Fibroblast of skin of scalp (primary cell): ENCODE measurements at regions not wholly inside any gene's neighbourhood (a gene's known extent, or its start where the extent isn't known, plus 50 kb on each side); places are given as distances from the start of the nearest gene placed in this dataset.

Experiments
- DNase-seq: peaks from one replicate; pipeline ENCODE4 v3.0.0-alpha.2; 2013

DNA sequence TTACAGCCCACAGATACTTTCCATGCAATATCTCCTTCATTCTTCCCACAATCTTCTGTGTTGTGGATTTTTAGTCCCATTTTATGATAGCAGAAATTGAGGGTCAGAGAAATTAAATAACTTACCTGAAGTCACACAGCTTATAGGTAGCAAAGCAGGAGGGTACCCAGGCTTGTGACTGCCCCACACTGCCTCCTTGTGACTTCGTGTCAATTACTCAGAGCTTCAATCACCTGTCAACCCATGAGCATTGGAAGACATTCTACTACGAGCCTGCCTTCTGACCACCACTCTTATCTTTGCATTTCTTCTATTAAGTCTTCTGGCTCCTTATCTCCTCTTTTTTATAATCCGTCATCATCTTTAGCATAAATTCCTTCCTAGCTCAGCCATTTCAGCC is 71.6 kb upstream of the NRSN1 start:
- DNase-seq, result no peak

DNA sequence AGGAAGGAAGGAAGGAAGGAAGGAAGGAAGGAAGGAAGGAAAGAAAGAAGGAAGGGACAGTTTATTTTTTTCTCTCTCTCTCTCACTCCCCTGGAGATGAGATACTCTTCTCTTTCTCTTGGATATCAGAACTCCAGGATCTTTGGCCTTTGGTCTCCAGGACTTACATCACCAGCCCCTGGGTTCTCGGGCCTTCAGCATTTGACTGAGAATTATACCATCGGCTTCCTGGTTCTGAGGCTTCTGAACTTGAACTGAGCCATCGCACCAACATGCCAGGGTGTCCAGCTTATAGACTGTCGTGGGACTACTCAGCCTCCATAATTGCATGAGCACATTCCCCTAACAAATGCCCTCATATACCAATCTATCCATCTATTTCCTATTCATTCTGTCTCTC is 69.4 kb upstream of the NRSN1 start:
- no peak for DNase-seq

DNA sequence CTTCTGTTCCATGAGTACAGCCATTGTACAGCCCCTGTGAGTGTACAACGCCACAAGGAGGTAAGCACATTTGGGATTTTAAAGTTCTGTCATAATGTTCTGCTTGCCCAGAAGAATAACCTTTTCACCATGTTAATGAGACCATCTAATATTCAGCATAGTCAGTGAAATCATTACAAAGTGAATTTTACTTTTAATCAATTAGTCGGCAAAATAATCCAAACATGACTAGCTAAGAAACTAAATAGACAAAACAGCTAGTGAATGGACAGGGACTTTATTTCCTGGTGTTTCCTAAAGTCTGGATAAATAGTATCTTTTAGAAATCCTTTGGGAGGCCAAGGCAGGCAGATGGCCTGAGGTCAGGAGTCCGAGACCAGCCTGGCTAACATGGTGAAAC is 69.0 kb upstream of the NRSN1 start:
- DNase-seq, result no peak

DNA sequence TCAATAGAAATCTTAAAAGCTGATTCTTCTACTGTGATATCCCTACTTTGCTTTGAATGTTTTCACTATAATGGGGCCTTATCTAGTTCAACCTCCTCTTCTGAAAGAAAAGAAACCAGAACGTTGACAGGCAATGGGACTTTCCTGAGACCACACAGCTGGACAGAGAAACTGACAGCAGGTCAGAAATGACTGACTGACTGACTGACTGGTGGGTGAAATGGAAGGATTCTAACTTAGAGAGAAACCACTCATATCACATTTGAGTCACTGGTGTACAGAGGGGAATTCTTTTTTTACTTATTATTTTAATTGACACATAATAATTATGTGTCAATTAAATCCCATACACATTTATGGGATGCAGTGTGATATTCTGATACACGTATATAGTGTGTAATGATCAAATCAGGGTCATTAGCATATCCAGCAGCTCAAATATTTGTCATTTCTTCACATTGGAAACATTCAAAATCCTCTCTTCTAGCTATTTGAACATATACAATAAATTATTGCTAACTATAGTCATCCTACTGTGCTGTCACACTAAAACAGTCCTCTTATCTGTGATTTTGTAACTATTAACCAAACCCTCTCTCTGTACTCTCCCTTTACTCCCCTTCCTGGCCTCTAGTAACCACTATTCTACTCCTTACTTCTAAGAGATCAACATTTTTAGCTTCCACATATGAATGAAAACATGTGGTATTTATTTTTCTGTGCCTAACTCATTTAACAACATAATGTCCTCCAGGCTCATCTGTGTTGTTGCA is 64.8 kb upstream of the NRSN1 start:
- DNase-seq, result no peak

DNA sequence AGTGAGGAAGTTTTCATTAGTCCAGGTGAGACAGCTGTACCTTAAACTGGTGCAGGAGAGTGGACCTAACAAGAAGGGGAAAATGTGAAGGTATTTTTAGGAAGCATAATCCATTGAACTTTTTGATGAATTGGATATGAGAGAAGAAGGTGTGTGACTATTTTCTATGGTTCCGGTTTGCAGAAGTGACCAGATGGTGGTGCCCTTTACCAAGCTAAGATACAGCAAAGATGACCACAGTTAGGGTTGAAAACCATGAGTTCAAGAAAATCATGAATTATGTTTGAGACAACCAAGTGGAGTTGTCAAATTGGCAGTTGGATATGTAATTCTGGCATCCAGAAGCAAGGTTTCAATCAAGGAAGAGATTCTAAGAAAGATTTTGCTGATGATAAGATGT is 61.9 kb upstream of the NRSN1 start:
- no peak for DNase-seq

DNA sequence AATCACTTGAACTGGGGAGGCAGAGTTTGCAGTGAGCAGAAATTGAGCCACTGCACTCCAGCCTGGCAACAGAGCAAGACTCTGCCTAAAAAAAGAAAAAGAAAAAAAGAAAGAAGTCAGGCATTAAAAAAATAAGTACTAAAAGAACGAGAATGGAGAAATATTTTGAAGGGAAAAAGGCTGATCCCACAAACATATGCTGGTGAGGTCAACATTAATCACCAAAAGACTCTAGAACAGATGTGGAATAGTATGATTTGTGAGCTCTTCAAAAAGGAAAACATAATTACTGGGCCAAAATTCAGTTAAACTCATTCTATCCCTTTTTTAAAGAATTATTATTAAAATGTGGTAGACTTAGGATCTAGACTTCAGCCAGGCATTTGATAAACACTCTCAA is 61.2 kb upstream of the NRSN1 start:
- no peak for DNase-seq

DNA sequence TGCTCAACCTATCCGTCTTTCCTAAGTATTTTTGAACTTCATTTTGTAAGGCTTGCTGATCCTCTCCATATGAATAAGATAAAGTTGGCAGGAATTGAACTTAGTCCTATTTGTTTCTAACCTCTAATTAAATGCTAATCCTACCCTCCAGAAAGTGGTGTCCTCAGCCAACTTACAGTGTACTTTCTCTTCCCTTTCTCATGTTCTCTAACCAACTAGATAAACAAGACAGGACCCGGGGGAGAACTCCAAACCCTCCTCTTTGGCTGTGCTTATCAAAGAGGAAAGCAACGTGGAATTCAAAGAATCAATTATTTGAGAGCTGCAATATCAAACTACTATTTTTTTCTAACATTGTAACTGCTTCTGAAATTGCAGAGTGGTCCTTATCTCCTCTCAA is 56.5 kb upstream of the NRSN1 start:
- no peak for DNase-seq

DNA sequence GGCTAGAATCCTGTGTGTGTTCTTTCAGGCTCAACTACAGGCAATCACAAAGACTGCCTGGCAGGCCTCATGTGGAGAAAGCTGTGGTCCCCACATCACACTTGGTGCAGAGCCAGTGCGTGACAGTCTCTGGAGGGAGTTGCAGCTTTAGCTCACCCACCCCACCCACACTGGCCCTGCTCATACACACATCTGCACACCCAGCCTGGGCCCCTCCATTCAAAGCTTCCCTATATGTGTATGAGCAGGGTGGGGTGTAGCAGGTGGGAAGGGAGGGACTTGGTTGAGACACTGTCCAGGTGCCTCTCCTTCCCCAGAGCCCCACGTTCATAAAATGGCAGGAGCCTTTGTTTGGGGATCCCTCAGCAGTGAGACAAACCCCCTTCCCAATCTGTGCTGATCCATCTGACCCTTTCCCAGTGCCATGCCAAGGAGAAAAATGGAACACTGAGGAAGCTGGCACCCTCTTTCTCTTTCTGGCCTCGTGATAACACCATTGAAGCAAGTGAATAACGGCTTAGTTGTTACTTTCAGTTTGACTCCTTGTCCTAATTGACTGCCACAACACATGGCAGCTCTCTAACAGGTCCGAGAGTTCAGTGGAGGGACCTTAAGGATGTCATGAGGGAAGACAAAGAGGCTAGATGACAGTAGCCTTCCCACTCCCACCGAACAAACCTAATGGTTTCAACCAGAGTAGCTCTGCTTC is 53.8 kb upstream of the NRSN1 start:
- DNase-seq, result no peak

DNA sequence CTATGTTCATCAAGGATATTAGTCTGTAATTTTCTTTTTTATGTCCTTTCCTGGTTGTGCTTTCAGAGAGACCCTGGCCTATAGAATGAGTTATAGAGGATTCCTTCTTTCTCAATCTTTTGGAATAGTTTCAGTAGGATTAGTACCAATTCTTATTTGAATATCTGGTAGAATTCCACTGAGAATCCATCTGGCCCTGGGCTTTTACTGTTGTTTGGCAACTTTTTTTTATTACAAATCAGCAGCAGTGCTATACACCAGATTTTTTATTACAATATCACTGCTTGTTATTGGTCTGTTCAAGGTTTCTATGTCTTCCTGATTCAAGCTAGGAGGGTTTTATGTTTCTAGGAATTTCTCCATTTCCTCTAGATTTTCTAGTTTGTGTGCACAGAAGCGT is 50.0 kb upstream of the NRSN1 start:
- DNase-seq, result no peak
